GM21423 (cell line): ENCODE measurements at regions not wholly inside any gene's neighbourhood (a gene's known extent, or its start where the extent isn't known, plus 50 kb on each side); places are given as distances from the start of the nearest gene placed in this dataset.
A peak's percentile ranks its signal among the peaks of the same experiment; 100 is the strongest.
"Not testable (repeated sequence)": the region's sequence is repeated elsewhere in the genome, so short reads cannot be mapped to it uniquely, and the experiment has no call there.

Experiments used
- ATAC-seq: cut with Tn5 transposase; IDR thresholded peaks from one replicate; pipeline ENCODE4 v1.9.1; 2021; ENCODE audit warnings: mild to moderate bottlenecking, moderate library complexity; ENCODE audit not compliant: unreplicated experiment

- not testable (repeated sequence) for ATAC-seq
Measured at GRCh38 chr7:80019809-80020207, 114.8 kb upstream of the GNAI1 start.

- peak; percentile 95 for ATAC-seq
Measured at GRCh38 chr7:80018941-80019808, 115.5 kb upstream of the GNAI1 start.

- no peak for ATAC-seq
Measured at GRCh38 chr7:80017101-80017698, 117.4 kb upstream of the GNAI1 start.

- no peak for ATAC-seq
Measured at GRCh38 chr7:80014511-80014910, 120.1 kb upstream of the GNAI1 start.

- no peak for ATAC-seq
Measured at GRCh38 chr7:80008039-80008438, 126.6 kb upstream of the GNAI1 start.

GRCh38 chr7:80002865-80003264 is 131.8 kb upstream of the GNAI1 start:
- no peak for ATAC-seq

- ATAC-seq: no peak
Measured at GRCh38 chr7:79998363-79998762, 136.3 kb upstream of the GNAI1 start.

GRCh38 chr7:79997345-79997744 is 137.3 kb upstream of the GNAI1 start:
- ATAC-seq: no peak

- ATAC-seq: not testable (repeated sequence)
Measured at GRCh38 chr7:79995741-79996140, 138.9 kb upstream of the GNAI1 start.

GRCh38 chr7:79988653-79989052 is 146.0 kb upstream of the GNAI1 start:
- no peak for ATAC-seq

GRCh38 chr7:79984210-79984609 is 150.4 kb upstream of the GNAI1 start:
- ATAC-seq: no peak

GRCh38 chr7:79982141-79982770 is 152.4 kb upstream of the GNAI1 start:
- ATAC-seq: no peak

- no peak for ATAC-seq
Measured at GRCh38 chr7:79980376-79980775, 154.3 kb upstream of the GNAI1 start.

- ATAC-seq: no peak
Measured at GRCh38 chr7:79979437-79979836, 155.2 kb upstream of the GNAI1 start.

- ATAC-seq: no peak
Measured at GRCh38 chr7:79977481-79977880, 157.2 kb upstream of the GNAI1 start.

- ATAC-seq: not testable (repeated sequence)
Measured at GRCh38 chr7:79976711-79977020, 158.0 kb upstream of the GNAI1 start.

- ATAC-seq: not testable (repeated sequence)
Measured at GRCh38 chr7:79975986-79976710, 158.5 kb upstream of the GNAI1 start.

- ATAC-seq: no peak
Measured at GRCh38 chr7:79973455-79973854, 161.2 kb upstream of the GNAI1 start.

- ATAC-seq: no peak
Measured at GRCh38 chr7:79971058-79971457, 163.6 kb upstream of the GNAI1 start.

GRCh38 chr7:79968894-79969293 is 165.7 kb upstream of the GNAI1 start:
- no peak for ATAC-seq

GRCh38 chr7:79968077-79968648 is 166.5 kb upstream of the GNAI1 start:
- ATAC-seq: no peak
